IMR-90 (cell line): ENCODE measurements at regions not wholly inside any gene's neighbourhood (a gene's known extent, or its start where the extent isn't known, plus 50 kb on each side); places are given as distances from the start of the nearest gene placed in this dataset.

Source experiments
- ATAC-seq: fragments of 200-7000 bp; cut with Tn5 transposase; 2 replicates; pipeline ENCODE4 v1.9.1; 2020; ENCODE audit warnings: low read depth, mild to moderate bottlenecking, moderate library complexity
- BruUV-seq: library from RNA; stranded (reverse); fragments of 400-500 nt; replicated peaks from 2 replicates; lab custom pipeline; 2021; lab: Mats Ljungman, UMichigan
- CTCF ChIA-PET: fragments of 300-600 bp; formaldehyde crosslinking; extraction: SDS; loops from one replicate; lab custom pipeline; 2021; ENCODE audit warnings: antibody characterized with exemption; lab: Yijun Ruan, JAX
- POLR2A ChIA-PET: fragments of 300-600 bp; sonication (Branson Sonifier 250); formaldehyde crosslinking; loops from one replicate; lab custom pipeline; 2022; ENCODE audit warnings: antibody characterized with exemption; ENCODE audit not compliant: unreplicated experiment; lab: Charles Lee
- DNase-seq: peaks from one replicate; pipeline ENCODE4 v3.0.0; 2013
- H2AFZ ChIP-seq: replicated peaks from 2 replicates; pipeline ENCODE3; 2013; ENCODE audit warnings: low read length, mild to moderate bottlenecking; ENCODE audit not compliant: poor library complexity
- H2AK5ac ChIP-seq: 2 replicates; pipeline ENCODE4 v1.6.1; 2013; ENCODE audit warnings: low read depth, low read length, inconsistent platforms
- H2AK9ac ChIP-seq: replicated peaks from 2 replicates; pipeline ENCODE3; 2013; ENCODE audit warnings: mild to moderate bottlenecking, low read depth, low read length, moderate library complexity; ENCODE audit not compliant: poor library complexity
- H2BK120ac ChIP-seq: 2 replicates; pipeline ENCODE4 v1.6.1; 2013; ENCODE audit warnings: low read depth, low read length, inconsistent platforms
- H2BK15ac ChIP-seq: 3 replicates; pipeline ENCODE4 v1.6.1; 2013; ENCODE audit warnings: low read depth, low read length, inconsistent platforms
- H2BK20ac ChIP-seq: 2 replicates; pipeline ENCODE4 v1.6.1; 2013; ENCODE audit warnings: low read depth, mild to moderate bottlenecking, inconsistent platforms, low read length, moderate library complexity
- H2BK5ac ChIP-seq: 2 replicates; pipeline ENCODE4 v1.6.1; 2013; ENCODE audit warnings: mild to moderate bottlenecking, low read depth, low read length, inconsistent platforms; ENCODE audit not compliant: poor library complexity, severe bottlenecking
- H3K14ac ChIP-seq: replicated peaks from 2 replicates; pipeline ENCODE4 v1.6.1; 2013; ENCODE audit warnings: low read depth, low read length, inconsistent platforms
- H3K18ac ChIP-seq: 2 replicates; pipeline ENCODE4 v1.6.1; 2013; ENCODE audit warnings: low read depth, low read length, control low read depth
- H3K23ac ChIP-seq: 2 replicates; pipeline ENCODE4 v1.6.1; 2013; ENCODE audit warnings: low read depth, low read length, inconsistent platforms
- H3K27ac ChIP-seq: 2 replicates; pipeline ENCODE4 v1.5.1; 2013; ENCODE audit warnings: mild to moderate bottlenecking, control low read depth, low read length; ENCODE audit not compliant: insufficient read depth
- H3K27me3 ChIP-seq: 2 replicates; pipeline ENCODE4 v1.6.1; 2013; ENCODE audit warnings: low read length; ENCODE audit not compliant: control insufficient read depth, insufficient read depth
- H3K36me3 ChIP-seq: 2 replicates; pipeline ENCODE4 v1.6.1; 2013; ENCODE audit warnings: low read length, mixed read lengths; ENCODE audit not compliant: control insufficient read depth, insufficient read depth
- H3K4ac ChIP-seq: 2 replicates; pipeline ENCODE4 v1.6.1; 2013; ENCODE audit warnings: low read depth, low read length, inconsistent platforms
- H3K4me1 ChIP-seq: 2 replicates; pipeline ENCODE4 v1.6.1; 2013; ENCODE audit warnings: low read length, mixed read lengths; ENCODE audit not compliant: control insufficient read depth, insufficient read depth
- H3K4me2 ChIP-seq: 2 replicates; pipeline ENCODE4 v1.6.1; 2013; ENCODE audit warnings: low read depth, mild to moderate bottlenecking, control low read depth, low read length, moderate library complexity
- H3K4me3 ChIP-seq: 2 replicates; pipeline ENCODE4 v1.5.1; 2013; ENCODE audit warnings: low read depth, mild to moderate bottlenecking, control low read depth, low read length, moderate library complexity; ENCODE audit not compliant: insufficient read depth
- H3K56ac ChIP-seq: 2 replicates; pipeline ENCODE4 v1.6.1; 2013; ENCODE audit warnings: low read length, inconsistent platforms; ENCODE audit not compliant: insufficient read depth; ENCODE audit errors: extremely low read depth
- H3K79me1 ChIP-seq, 2 experiments: 2 replicates each; pipeline ENCODE4 v1.6.1; 2013; ENCODE audit warnings: low read length in 2 of 2, inconsistent platforms in 1 of 2, low read depth in 1 of 2
- H3K9ac ChIP-seq: 2 replicates; pipeline ENCODE4 v1.6.1; 2013; ENCODE audit warnings: low read depth, low read length, control low read depth
- H3K9me1 ChIP-seq: 2 replicates; pipeline ENCODE4 v1.6.1; 2013; ENCODE audit warnings: low read length, inconsistent platforms; ENCODE audit not compliant: insufficient read depth
- H3K9me3 ChIP-seq: 2 replicates; pipeline ENCODE4 v1.6.1; 2013; ENCODE audit warnings: low read length; ENCODE audit not compliant: control insufficient read depth, insufficient read depth
- H4K20me1 ChIP-seq: 2 replicates; pipeline ENCODE4 v1.6.1; 2013; ENCODE audit warnings: low read length, inconsistent platforms; ENCODE audit not compliant: insufficient read depth
- H4K5ac ChIP-seq: 2 replicates; pipeline ENCODE4 v1.6.1; 2013; ENCODE audit warnings: mild to moderate bottlenecking, low read depth, low read length, control low read depth
- H4K8ac ChIP-seq, 2 experiments: 2 replicates each; pipeline ENCODE4 v1.6.1; 2013; ENCODE audit warnings: low read depth in 2 of 2, low read length in 2 of 2, control low read depth in 1 of 2, inconsistent platforms in 1 of 2
- H4K91ac ChIP-seq: 2 replicates; pipeline ENCODE4 v1.6.1; 2013; ENCODE audit warnings: low read depth, low read length, inconsistent platforms; ENCODE audit not compliant: insufficient read depth
- CEBPB ChIP-seq: IDR thresholded peaks from 2 replicates; pipeline ENCODE4 v1.6.1; 2012; ENCODE audit warnings: low read depth, low read length, improper control_type of control experiment
- CHD1 ChIP-seq: IDR thresholded peaks from 2 replicates; pipeline ENCODE4 v1.6.1; 2012; ENCODE audit warnings: low read depth, low read length, improper control_type of control experiment
- MAFK ChIP-seq: IDR thresholded peaks from 2 replicates; pipeline ENCODE4 v1.6.1; 2012; ENCODE audit warnings: low read depth, low read length, improper control_type of control experiment
- NFE2L2 ChIP-seq: fragments of 150-350 bp; IDR thresholded peaks from 2 replicates; pipeline ENCODE4 v1.6.1; 2016; ENCODE audit warnings: low read depth, mild to moderate bottlenecking, low read length
- POLR2A ChIP-seq: IDR thresholded peaks from 2 replicates; pipeline ENCODE4 v1.6.1; 2012; ENCODE audit warnings: mild to moderate bottlenecking, low read depth, low read length
- RAD21 ChIP-seq: IDR thresholded peaks from 2 replicates; pipeline ENCODE4 v1.6.1; 2012; ENCODE audit warnings: low read length, improper control_type of control experiment
- RCOR1 ChIP-seq: IDR thresholded peaks from 2 replicates; pipeline ENCODE4 v1.6.1; 2012; ENCODE audit warnings: mild to moderate bottlenecking, low read length, improper control_type of control experiment; ENCODE audit not compliant: insufficient replicate concordance
- SMC3 ChIP-seq: fragments of 150-350 bp; IDR thresholded peaks from 2 replicates; pipeline ENCODE4 v1.6.1; 2016; ENCODE audit warnings: low read depth, mild to moderate bottlenecking, antibody characterized with exemption, low read length, moderate library complexity
- WGBS, 2 experiments: methylation state at CpG; one replicate each; pipeline versions ENCODE4 v1.1.5 to v1.1.7; 2013; ENCODE audit warnings: missing lambda C conversion rate in 2 of 2; ENCODE audit not compliant: insufficient read length in 1 of 2; ENCODE audit errors: extremely low coverage in 2 of 2; 5-methylcytosine and 5-hydroxymethylcytosine counted together
- dilution Hi-C: fragments of 300-500 bp; cut with HindIII; formaldehyde crosslinking; loops from one replicate; pipeline ENCODE4 v1.14.3; 2018; ENCODE audit warnings: low sequenced_read_pairs; ENCODE audit not compliant: unreplicated experiment
- in situ Hi-C: fragments of 300-500 bp; cut with MboI; formaldehyde crosslinking; loops from 3 replicates; pipeline ENCODE4 v1.14.3; 2019; ENCODE audit warnings: low sequenced_read_pairs, inconsistent platforms, mixed read lengths
- intact Hi-C: fragments of 100-400 bp; cut with micrococcal nuclease; formaldehyde crosslinking; loops from 2 replicates; pipeline ENCODE4 v1.10.0; 2022

DNA sequence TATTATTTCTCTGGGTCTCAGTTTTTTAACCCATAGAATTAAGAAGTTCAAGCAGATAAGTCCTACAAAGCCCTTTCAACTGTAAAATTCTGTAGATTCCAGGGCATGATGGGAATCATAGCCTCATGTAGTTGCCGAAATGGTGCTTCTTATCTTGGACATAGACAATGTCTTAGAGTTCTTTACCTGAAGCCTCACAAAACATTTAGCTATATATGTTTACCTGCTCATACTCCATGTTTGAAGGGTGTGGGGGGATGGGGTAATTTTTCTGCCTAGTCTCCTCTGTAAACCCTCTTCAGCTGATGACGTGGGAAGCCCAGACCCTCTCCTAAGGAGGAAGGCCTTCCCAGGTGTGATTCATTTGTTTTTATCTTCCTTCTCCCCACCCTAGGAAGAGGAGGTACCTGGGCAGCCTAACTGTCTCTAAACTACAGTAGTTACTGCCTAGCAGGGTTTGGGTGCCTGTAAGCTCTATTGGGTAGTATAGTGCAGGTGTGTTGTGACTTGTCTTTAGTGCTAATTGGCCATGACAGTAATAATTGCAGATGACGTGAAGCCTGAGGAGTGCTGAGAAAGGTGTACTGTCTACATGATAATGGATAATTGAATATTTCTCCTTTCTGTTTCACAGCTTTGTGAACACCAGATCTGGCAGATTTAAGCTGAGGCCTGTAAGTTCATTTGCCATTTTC is 230.8 kb downstream of the TFAP2B start:
- no CpG with 5 or more reads among the region's 3 CpGs for WGBS, 2 experiments
- Histone ChIP-seq H3K4me2 (no peak overlapping the region), H3K4me3 (no peak overlapping the region), H4K91ac (no peak overlapping the region), H3K27ac (no peak overlapping the region), H3K9ac (no peak overlapping the region), H2AFZ (no peak overlapping the region), H3K56ac (no peak overlapping the region), H2BK120ac (no peak overlapping the region), H3K9me3 (peaks cover 4% of the 10 kb centered on the region; the same call in 1 of the 2 replicates), H2BK5ac (no peak overlapping the region), H2BK20ac (no peak overlapping the region), H3K4me1 (no peaks in the 10 kb centered on the region), H3K18ac (no peak overlapping the region), H2AK9ac (no peak overlapping the region), H4K5ac (no peak overlapping the region), H4K20me1 (no peaks in the 10 kb centered on the region), H3K4ac (no peak overlapping the region), H3K36me3 (no peaks in the 10 kb centered on the region), H3K9me1 (no peaks in the 10 kb centered on the region), H3K14ac (no peak overlapping the region), H2BK15ac (no peak overlapping the region), H4K8ac (no peak overlapping the region), H3K27me3 (no peaks in the 10 kb centered on the region), H3K23ac (no peak overlapping the region), H3K79me1 (no peaks in the 10 kb centered on the region), H2AK5ac (no peak overlapping the region)
- ChIA-PET POLR2A (no interaction called here), CTCF (no interaction called here)
- BruUV-seq, result no TSS peak
- no peak for DNase-seq
- dilution Hi-C loops (no loop called here), in situ Hi-C loops (no loop called here), intact Hi-C loops (no loop called here)
- no peak for ATAC-seq
- TF ChIP-seq MAFK (no peak), SMC3 (no peak), CEBPB (no peak), RCOR1 (no peak), CHD1 (no peak), POLR2A (no peak), NFE2L2 (no peak), RAD21 (no peak)
